ENCODE measurements at regions not wholly inside any gene's neighbourhood (a gene's known extent, or its start where the extent isn't known, plus 50 kb on each side); places are given as distances from the start of the nearest gene placed in this dataset.

DNA sequence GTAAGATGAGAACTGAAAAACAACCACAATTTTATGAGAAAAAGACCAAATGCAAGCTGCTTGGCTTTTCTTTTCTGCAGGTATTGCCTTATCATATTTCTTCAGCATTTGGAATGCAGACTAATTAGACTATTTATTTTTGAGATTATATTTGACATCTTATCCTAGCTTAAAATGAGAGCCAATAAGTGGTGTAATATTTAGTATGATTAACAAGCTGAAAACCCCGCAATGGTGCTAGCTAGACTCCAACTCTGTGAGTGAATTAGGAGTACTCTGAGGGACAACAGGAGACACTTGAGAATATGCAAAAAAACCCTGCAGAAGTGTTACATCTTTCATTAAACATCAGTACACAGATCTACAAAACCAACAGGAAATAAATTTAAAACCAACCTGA lies 180.3 kb upstream of the MEOX2 start:
- TF ChIP-seq, protein P1, sequence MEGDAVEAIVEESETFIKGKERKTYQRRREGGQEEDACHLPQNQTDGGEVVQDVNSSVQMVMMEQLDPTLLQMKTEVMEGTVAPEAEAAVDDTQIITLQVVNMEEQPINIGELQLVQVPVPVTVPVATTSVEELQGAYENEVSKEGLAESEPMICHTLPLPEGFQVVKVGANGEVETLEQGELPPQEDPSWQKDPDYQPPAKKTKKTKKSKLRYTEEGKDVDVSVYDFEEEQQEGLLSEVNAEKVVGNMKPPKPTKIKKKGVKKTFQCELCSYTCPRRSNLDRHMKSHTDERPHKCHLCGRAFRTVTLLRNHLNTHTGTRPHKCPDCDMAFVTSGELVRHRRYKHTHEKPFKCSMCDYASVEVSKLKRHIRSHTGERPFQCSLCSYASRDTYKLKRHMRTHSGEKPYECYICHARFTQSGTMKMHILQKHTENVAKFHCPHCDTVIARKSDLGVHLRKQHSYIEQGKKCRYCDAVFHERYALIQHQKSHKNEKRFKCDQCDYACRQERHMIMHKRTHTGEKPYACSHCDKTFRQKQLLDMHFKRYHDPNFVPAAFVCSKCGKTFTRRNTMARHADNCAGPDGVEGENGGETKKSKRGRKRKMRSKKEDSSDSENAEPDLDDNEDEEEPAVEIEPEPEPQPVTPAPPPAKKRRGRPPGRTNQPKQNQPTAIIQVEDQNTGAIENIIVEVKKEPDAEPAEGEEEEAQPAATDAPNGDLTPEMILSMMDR (IDR thresholded peaks at IDR 0.05) = no peak
- TF ChIP-seq POLR2A (IDR thresholded peaks at IDR 0.05) = no peak
